HepG2 (cell line): ENCODE measurements at regions not wholly inside any gene's neighbourhood (a gene's known extent, or its start where the extent isn't known, plus 50 kb on each side); places are given as distances from the start of the nearest gene placed in this dataset.

Experiments used
- CENPX ChIP-seq: sonication (generic); formaldehyde crosslinking; IDR thresholded peaks from 2 replicates; pipeline ENCODE4 v1.9.0; 2021; ENCODE audit warnings: mild to moderate bottlenecking, missing genetic modification reagents, moderate library complexity
- CREB1 ChIP-seq, 2 experiments: fragments of 450-650 bp in 1 of 2; IDR thresholded peaks; 2 replicates each; pipeline ENCODE4 v1.6.1; 2016 to 2017; ENCODE audit warnings: control low read depth in 1 of 2, mild to moderate bottlenecking in 1 of 2, missing compliant biosample characterization in 1 of 2, missing genetic modification characterization in 1 of 2
- CREM ChIP-seq, 2 experiments: sonication (generic) in 1 of 2; formaldehyde crosslinking in 1 of 2; IDR thresholded peaks; 2 replicates each; pipeline versions ENCODE4 v1.4.0 to v1.6.1; 2016 to 2020; ENCODE audit warnings: antibody characterized with exemption in 1 of 2, mild to moderate bottlenecking in 1 of 2, missing genetic modification reagents in 1 of 2
- MAF1 ChIP-seq: sonication (generic); formaldehyde crosslinking; IDR thresholded peaks from 2 replicates; pipeline ENCODE4 v1.5.0; 2020; ENCODE audit warnings: missing genetic modification reagents, borderline replicate concordance
- MBNL3 ChIP-seq: fragments of 250-450 bp; sonication (Bioruptor Pico); conservative IDR thresholded peaks from 2 replicates; pipeline ENCODE4 v1.8.0; 2022; ENCODE audit warnings: mild to moderate bottlenecking, inconsistent platforms
- MYNN ChIP-seq: sonication (generic); formaldehyde crosslinking; IDR thresholded peaks from 2 replicates; pipeline ENCODE4 v1.4.0; 2020; ENCODE audit warnings: mild to moderate bottlenecking, low read depth, missing genetic modification reagents
- POLR2AphosphoS5 ChIP-seq: IDR thresholded peaks from 2 replicates; pipeline ENCODE4 v1.6.1; 2012; ENCODE audit warnings: low read depth, low read length
- RCOR2 ChIP-seq: IDR thresholded peaks from 2 replicates; pipeline ENCODE4 v1.6.1; 2016; ENCODE audit warnings: missing biosample characterization, missing genetic modification reagents
- STAG1 ChIP-seq: sonication (generic); formaldehyde crosslinking; IDR thresholded peaks from 2 replicates; pipeline ENCODE4 v1.4.0; 2020; ENCODE audit warnings: missing genetic modification reagents
- TBX2 ChIP-seq: sonication (generic); formaldehyde crosslinking; IDR thresholded peaks from 2 replicates; pipeline ENCODE4 v1.5.0; 2020; ENCODE audit warnings: missing genetic modification reagents, mild to moderate bottlenecking, borderline replicate concordance
- THYN1 ChIP-seq: sonication (generic); formaldehyde crosslinking; IDR thresholded peaks from 2 replicates; pipeline ENCODE4 v1.8.1; 2023; ENCODE audit warnings: low read depth, mild to moderate bottlenecking, moderate library complexity, missing genetic modification reagents, borderline replicate concordance
- ZNF263 ChIP-seq: sonication (generic); formaldehyde crosslinking; IDR thresholded peaks from 2 replicates; pipeline ENCODE4 v1.4.0; 2020; ENCODE audit warnings: missing genetic modification reagents
- ZNF292 ChIP-seq: sonication (generic); formaldehyde crosslinking; IDR thresholded peaks from 2 replicates; pipeline ENCODE4 v1.8.1; 2022; ENCODE audit warnings: mild to moderate bottlenecking, low read depth, missing genetic modification reagents, borderline replicate concordance
- ZNF430 ChIP-seq: sonication (generic); formaldehyde crosslinking; IDR thresholded peaks from 2 replicates; pipeline ENCODE4 v1.9.0; 2021; ENCODE audit warnings: mild to moderate bottlenecking, missing genetic modification reagents
- ZNF615 ChIP-seq: sonication (generic); formaldehyde crosslinking; IDR thresholded peaks from 2 replicates; pipeline ENCODE4 v1.5.0; 2020; ENCODE audit warnings: mild to moderate bottlenecking, missing genetic modification reagents, borderline replicate concordance
- ZNF839 ChIP-seq: sonication (generic); formaldehyde crosslinking; IDR thresholded peaks from 2 replicates; pipeline ENCODE4 v1.4.0; 2020; ENCODE audit warnings: missing genetic modification reagents, mild to moderate bottlenecking, borderline replicate concordance
- ZNF883 ChIP-seq: sonication (generic); formaldehyde crosslinking; IDR thresholded peaks from 2 replicates; pipeline ENCODE4 v1.5.1; 2020; ENCODE audit warnings: mild to moderate bottlenecking, missing genetic modification reagents; ENCODE audit errors: not compliant biosample characterization
- TF ChIP-seq, protein P1 (sequence below): IDR thresholded peaks from 2 replicates; pipeline ENCODE4 v1.4.0; 2020; ENCODE audit warnings: mild to moderate bottlenecking, missing genetic modification reagents
- TF ChIP-seq, protein P2 (sequence below): sonication (generic); formaldehyde crosslinking; IDR thresholded peaks from 2 replicates; pipeline ENCODE4 v1.4.0; 2020; ENCODE audit warnings: missing genetic modification reagents, low read depth, mild to moderate bottlenecking, borderline replicate concordance
- TF ChIP-seq, protein P3 (sequence below): sonication (generic); formaldehyde crosslinking; IDR thresholded peaks from 2 replicates; pipeline ENCODE4 v1.5.0; 2020; ENCODE audit warnings: mild to moderate bottlenecking, missing genetic modification reagents, moderate library complexity

DNA sequence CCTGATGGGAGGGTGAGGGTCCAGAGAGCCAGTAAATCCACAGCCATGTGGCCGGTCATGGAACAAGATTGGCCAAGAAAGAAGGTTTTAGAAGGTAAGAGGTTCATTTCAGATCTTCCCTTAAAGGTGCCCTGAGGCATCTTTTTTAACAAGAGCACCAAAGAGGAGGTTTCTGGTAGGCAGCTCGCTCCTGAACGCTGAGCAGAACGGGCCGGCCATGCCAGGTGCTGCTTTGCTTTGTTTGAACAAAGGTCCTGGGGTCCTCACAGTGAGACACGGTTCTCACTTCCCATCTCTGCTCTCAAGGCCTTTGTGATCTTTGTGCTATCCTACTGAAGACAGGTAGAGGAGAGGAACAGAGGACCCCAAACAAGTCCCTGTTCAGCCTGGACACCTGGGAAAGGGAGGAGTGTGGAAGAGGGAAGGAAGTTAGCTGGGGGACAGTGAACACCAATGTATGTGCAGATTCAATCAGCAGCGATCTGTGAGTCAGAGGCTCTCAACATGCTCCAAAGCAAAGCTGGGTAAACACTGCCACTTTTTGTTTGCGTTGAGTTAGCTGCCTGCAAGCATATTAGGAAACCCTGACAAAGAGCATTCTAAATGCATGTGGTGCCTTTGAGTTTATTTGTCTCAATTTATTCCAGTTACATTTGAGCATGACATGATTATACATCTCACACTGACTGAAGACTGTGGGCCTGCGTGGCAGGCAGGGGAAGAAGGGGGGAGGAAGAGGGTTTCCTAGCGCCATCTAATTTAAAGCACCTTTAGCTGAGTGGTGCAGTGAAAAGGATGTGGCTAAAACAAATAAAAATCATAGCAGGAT lies 102.4 kb downstream of the ASB1 start (continued):
- TF ChIP-seq RCOR2 (CRISPR knock-in tag) (0 out of 2 replicates have a peak, but pooled peaks have one; percentile 53), POLR2AphosphoS5 (no peak), MBNL3 (CRISPR knock-in tag) (no peak), STAG1 (CRISPR knock-in tag) (peak; percentile 39; the same call in 1 of the 2 replicates), ZNF839 (CRISPR knock-in tag) (no peak), ZNF292 (CRISPR knock-in tag) (peak; percentile 98), TBX2 (CRISPR knock-in tag) (peak; percentile 72), MYNN (CRISPR knock-in tag) (no peak; the same call in 1 of the 2 replicates), THYN1 (no peak), ZNF615 (CRISPR knock-in tag) (no peak), ZNF430 (CRISPR knock-in tag) (no peak), ZNF883 (CRISPR knock-in tag) (peak; percentile 42), CENPX (no peak), MAF1 (CRISPR knock-in tag) (no peak), CREB1 (IDR thresholded peaks at IDR 0.05) (no peak), CREB1 (CRISPR knock-in tag; IDR thresholded peaks at IDR 0.05) (no peak), ZNF263 (CRISPR knock-in tag) (peak; percentile 82), CREM (IDR thresholded peaks at IDR 0.05) (peak; percentile 9; the same call in 1 of the 2 replicates), CREM (CRISPR knock-in tag; IDR thresholded peaks at IDR 0.05) (no peak)
- TF ChIP-seq, protein P1, sequence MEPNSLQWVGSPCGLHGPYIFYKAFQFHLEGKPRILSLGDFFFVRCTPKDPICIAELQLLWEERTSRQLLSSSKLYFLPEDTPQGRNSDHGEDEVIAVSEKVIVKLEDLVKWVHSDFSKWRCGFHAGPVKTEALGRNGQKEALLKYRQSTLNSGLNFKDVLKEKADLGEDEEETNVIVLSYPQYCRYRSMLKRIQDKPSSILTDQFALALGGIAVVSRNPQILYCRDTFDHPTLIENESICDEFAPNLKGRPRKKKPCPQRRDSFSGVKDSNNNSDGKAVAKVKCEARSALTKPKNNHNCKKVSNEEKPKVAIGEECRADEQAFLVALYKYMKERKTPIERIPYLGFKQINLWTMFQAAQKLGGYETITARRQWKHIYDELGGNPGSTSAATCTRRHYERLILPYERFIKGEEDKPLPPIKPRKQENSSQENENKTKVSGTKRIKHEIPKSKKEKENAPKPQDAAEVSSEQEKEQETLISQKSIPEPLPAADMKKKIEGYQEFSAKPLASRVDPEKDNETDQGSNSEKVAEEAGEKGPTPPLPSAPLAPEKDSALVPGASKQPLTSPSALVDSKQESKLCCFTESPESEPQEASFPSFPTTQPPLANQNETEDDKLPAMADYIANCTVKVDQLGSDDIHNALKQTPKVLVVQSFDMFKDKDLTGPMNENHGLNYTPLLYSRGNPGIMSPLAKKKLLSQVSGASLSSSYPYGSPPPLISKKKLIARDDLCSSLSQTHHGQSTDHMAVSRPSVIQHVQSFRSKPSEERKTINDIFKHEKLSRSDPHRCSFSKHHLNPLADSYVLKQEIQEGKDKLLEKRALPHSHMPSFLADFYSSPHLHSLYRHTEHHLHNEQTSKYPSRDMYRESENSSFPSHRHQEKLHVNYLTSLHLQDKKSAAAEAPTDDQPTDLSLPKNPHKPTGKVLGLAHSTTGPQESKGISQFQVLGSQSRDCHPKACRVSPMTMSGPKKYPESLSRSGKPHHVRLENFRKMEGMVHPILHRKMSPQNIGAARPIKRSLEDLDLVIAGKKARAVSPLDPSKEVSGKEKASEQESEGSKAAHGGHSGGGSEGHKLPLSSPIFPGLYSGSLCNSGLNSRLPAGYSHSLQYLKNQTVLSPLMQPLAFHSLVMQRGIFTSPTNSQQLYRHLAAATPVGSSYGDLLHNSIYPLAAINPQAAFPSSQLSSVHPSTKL (CRISPR knock-in tag): peak; percentile 76
- TF ChIP-seq, protein P2, sequence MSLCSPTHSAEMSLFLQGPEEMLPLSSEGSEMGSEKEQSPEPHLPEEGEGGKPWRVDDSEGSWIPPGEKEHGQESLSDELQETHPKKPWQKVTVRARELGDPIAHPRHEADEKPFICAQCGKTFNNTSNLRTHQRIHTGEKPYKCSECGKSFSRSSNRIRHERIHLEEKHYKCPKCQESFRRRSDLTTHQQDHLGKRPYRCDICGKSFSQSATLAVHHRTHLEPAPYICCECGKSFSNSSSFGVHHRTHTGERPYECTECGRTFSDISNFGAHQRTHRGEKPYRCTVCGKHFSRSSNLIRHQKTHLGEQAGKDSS (CRISPR knock-in tag): peak; percentile 50; the same call in 1 of the 2 replicates
- TF ChIP-seq, protein P3, sequence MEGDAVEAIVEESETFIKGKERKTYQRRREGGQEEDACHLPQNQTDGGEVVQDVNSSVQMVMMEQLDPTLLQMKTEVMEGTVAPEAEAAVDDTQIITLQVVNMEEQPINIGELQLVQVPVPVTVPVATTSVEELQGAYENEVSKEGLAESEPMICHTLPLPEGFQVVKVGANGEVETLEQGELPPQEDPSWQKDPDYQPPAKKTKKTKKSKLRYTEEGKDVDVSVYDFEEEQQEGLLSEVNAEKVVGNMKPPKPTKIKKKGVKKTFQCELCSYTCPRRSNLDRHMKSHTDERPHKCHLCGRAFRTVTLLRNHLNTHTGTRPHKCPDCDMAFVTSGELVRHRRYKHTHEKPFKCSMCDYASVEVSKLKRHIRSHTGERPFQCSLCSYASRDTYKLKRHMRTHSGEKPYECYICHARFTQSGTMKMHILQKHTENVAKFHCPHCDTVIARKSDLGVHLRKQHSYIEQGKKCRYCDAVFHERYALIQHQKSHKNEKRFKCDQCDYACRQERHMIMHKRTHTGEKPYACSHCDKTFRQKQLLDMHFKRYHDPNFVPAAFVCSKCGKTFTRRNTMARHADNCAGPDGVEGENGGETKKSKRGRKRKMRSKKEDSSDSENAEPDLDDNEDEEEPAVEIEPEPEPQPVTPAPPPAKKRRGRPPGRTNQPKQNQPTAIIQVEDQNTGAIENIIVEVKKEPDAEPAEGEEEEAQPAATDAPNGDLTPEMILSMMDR (CRISPR knock-in tag): peak; percentile 65
